ENCODE measurements at regions not wholly inside any gene's neighbourhood (a gene's known extent, or its start where the extent isn't known, plus 50 kb on each side); places are given as distances from the start of the nearest gene placed in this dataset.
A peak's percentile ranks its signal among the peaks of the same experiment; 100 is the strongest.

DNA sequence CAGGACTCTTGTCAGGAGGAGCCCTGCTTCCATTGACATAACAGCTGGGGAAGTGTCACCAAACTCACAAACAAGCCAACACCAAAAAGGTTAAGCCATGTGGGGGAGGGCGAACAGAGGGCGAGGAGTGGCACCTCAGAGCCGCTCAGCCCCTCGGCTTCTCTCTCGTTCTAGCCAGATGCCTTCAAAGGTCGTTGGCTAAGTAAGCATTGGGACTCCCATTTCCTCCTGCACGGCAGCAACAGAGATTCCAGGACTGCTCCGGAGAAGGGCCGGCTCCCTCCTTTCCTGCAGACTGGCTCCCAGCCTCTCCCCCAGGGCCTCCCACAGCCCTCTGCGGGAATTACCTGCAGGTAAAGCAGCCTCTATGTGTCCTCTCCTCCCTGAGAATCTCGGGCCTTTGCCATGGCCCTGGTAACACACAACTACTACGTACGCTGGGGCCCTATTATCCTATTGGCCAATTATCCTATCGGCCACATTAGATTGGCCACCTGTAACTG, 52.1 kb upstream of the RNU6ATAC start:
- Histone ChIP-seq H4K20me1 (ENCODE audit: insufficient read depth, low read length) (no peaks in the 10 kb centered on the region), H3K27me3 (ENCODE audit: low read depth, low read length) (no peaks in the 10 kb centered on the region), H3K4me3 (ENCODE audit: low read length) (no peak overlapping the region), H3K27ac (ENCODE audit: low read length) (no peak overlapping the region), H3K36me3 (replicated peaks; ENCODE audit: low read depth, low read length) (no peaks in the 10 kb centered on the region), H3K4me2 (ENCODE audit: low read length) (no peak overlapping the region), H3K79me2 (ENCODE audit: low read length) (no peaks in the 10 kb centered on the region), H3K4me1 (ENCODE audit: low read length) (peaks cover 14% of the 10 kb centered on the region), H3K9ac (ENCODE audit: low read length) (no peak overlapping the region), H3K9me3 (ENCODE audit: insufficient read depth, low read length) (no peaks in the 10 kb centered on the region), H2AFZ (ENCODE audit: low read depth, low read length) (no peak overlapping the region)
- TF ChIP-seq EZH2phosphoT487 (IDR thresholded peaks at IDR 0.05; ENCODE audit: low read depth): no peak
- TF ChIP-seq, protein P1, sequence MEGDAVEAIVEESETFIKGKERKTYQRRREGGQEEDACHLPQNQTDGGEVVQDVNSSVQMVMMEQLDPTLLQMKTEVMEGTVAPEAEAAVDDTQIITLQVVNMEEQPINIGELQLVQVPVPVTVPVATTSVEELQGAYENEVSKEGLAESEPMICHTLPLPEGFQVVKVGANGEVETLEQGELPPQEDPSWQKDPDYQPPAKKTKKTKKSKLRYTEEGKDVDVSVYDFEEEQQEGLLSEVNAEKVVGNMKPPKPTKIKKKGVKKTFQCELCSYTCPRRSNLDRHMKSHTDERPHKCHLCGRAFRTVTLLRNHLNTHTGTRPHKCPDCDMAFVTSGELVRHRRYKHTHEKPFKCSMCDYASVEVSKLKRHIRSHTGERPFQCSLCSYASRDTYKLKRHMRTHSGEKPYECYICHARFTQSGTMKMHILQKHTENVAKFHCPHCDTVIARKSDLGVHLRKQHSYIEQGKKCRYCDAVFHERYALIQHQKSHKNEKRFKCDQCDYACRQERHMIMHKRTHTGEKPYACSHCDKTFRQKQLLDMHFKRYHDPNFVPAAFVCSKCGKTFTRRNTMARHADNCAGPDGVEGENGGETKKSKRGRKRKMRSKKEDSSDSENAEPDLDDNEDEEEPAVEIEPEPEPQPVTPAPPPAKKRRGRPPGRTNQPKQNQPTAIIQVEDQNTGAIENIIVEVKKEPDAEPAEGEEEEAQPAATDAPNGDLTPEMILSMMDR (IDR thresholded peaks at IDR 0.05; ENCODE audit: low read depth, low read length): no peak

DNA sequence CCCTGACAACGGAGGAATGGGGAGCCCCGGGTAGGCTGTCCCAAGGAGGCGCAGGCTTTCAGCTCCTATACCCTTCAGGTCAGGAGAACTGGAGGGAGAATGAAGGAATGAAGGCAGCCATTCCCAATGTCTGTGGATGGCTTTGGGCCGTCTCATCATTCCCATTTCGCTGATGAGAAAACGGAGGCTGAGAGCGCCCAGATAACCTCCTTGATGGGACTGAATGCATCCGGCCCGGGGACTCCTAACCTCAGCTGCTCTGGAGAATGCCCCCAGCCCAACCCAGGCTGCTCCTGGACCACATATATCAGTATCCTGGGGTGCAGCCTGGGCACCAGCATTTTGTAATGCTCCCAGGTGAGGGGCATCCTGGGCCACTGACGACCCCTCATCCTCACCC, 52.6 kb upstream of the RNU6ATAC start:
- H3K27me3 ChIP-seq (ENCODE audit: low read depth, low read length): peaks cover 4% of the 10 kb centered on the region; the same call in 1 of the 2 replicates
- H3K4me1 ChIP-seq (ENCODE audit: low read length): peaks cover 14% of the 10 kb centered on the region
- H4K20me1 ChIP-seq (ENCODE audit: insufficient read depth, low read length): no peaks in the 10 kb centered on the region
- H2AFZ ChIP-seq (ENCODE audit: low read depth, low read length): no peak overlapping the region
- no peak overlapping the region for H3K4me2 ChIP-seq (ENCODE audit: low read length)
- H3K79me2 ChIP-seq (ENCODE audit: low read length): no peaks in the 10 kb centered on the region
- H3K27ac ChIP-seq (ENCODE audit: low read length): no peak overlapping the region
- no peak overlapping the region for H3K4me3 ChIP-seq (ENCODE audit: low read length)
- no peaks in the 10 kb centered on the region for H3K36me3 ChIP-seq (replicated peaks; ENCODE audit: low read depth, low read length)
- no peak overlapping the region for H3K9ac ChIP-seq (ENCODE audit: low read length)
- H3K9me3 ChIP-seq (ENCODE audit: insufficient read depth, low read length): no peaks in the 10 kb centered on the region
- TF ChIP-seq EZH2phosphoT487 (IDR thresholded peaks at IDR 0.05; ENCODE audit: low read depth): no peak
- TF ChIP-seq, protein P1 (IDR thresholded peaks at IDR 0.05; ENCODE audit: low read depth, low read length): no peak

DNA sequence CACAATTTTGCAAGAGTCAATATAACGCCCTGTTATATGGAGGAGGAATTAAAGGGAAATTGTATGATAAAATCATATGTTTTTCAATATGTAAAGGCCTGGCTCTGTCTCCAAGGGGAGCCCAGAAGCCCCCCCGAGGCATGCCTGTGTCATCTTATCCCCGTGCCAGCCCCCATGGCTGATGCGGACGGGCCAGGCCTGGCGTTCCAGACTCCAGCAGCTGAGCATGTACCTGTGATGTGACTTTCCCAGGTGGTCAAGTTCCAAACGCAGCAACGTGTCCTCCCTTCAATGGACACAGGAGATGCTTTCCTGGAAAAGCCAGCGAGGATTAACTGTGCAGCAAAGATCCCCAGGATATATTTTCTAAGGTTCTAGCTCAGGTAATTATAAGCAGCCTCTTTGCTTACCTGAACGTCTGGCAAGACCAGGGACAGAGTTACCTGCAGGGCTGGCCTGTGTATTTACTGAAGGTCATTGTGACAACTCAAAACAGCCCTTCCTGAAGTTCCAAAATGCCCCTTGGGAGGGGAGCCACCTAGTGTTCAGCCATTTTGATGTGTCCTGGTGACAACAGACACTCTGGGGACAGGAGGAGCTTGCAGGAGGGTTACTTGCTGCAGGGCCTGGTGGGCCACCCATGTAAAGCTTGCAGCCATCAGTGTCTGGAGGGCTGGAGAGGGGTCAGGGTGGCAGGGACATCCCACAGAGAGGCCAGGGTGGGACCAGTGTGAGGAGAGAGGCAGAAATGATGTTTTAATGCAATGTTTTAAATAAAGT, 53.3 kb upstream of the RNU6ATAC start:
- H3K4me2 ChIP-seq (ENCODE audit: low read length): no peak overlapping the region
- peaks cover 14% of the 10 kb centered on the region for H3K4me1 ChIP-seq (ENCODE audit: low read length)
- no peaks in the 10 kb centered on the region for H3K79me2 ChIP-seq (ENCODE audit: low read length)
- TF ChIP-seq, protein P1 (IDR thresholded peaks at IDR 0.05; ENCODE audit: low read depth, low read length): peak; percentile 54
- TF ChIP-seq EZH2phosphoT487 (IDR thresholded peaks at IDR 0.05; ENCODE audit: low read depth): no peak
- H3K27me3 ChIP-seq (ENCODE audit: low read depth, low read length): peaks cover 8% of the 10 kb centered on the region; the same call in 1 of the 2 replicates
- H3K9me3 ChIP-seq (ENCODE audit: insufficient read depth, low read length): no peaks in the 10 kb centered on the region
- H3K27ac ChIP-seq (ENCODE audit: low read length): no peak overlapping the region
- H2AFZ ChIP-seq (ENCODE audit: low read depth, low read length): no peak overlapping the region
- no peak overlapping the region for H3K9ac ChIP-seq (ENCODE audit: low read length)
- no peak overlapping the region for H3K4me3 ChIP-seq (ENCODE audit: low read length)
- H3K36me3 ChIP-seq (replicated peaks; ENCODE audit: low read depth, low read length): no peaks in the 10 kb centered on the region
- H4K20me1 ChIP-seq (ENCODE audit: insufficient read depth, low read length): no peaks in the 10 kb centered on the region

DNA sequence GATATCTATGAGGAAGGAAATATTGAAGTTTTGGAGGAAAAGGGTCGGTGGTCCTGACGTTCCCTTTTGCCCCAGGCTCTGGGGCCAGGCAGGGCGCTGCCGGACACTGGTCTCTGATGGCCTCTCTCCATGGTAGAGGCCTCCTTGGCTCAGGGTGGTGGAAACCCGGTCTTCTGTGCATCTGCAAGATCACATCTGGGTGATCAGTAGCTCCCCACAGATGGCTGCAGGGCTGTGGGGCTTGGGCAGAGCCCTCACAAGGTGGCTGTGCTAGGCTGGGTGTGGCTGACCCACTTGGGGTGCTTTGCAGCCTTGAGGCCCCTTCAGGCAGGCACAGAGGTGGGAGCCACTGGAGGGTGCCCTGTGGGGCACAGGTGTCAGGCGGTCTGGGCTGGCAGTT, 53.9 kb upstream of the RNU6ATAC start:
- H3K27ac ChIP-seq (ENCODE audit: low read length): no peak overlapping the region
- H3K9ac ChIP-seq (ENCODE audit: low read length): no peak overlapping the region
- no peaks in the 10 kb centered on the region for H4K20me1 ChIP-seq (ENCODE audit: insufficient read depth, low read length)
- H3K9me3 ChIP-seq (ENCODE audit: insufficient read depth, low read length): no peaks in the 10 kb centered on the region
- H3K36me3 ChIP-seq (replicated peaks; ENCODE audit: low read depth, low read length): no peaks in the 10 kb centered on the region
- H2AFZ ChIP-seq (ENCODE audit: low read depth, low read length): no peak overlapping the region
- H3K4me2 ChIP-seq (ENCODE audit: low read length): no peak overlapping the region
- no peak overlapping the region for H3K4me3 ChIP-seq (ENCODE audit: low read length)
- peaks cover 13% of the 10 kb centered on the region; the same call in 1 of the 2 replicates for H3K27me3 ChIP-seq (ENCODE audit: low read depth, low read length)
- H3K4me1 ChIP-seq (ENCODE audit: low read length): peaks cover 14% of the 10 kb centered on the region
- H3K79me2 ChIP-seq (ENCODE audit: low read length): no peaks in the 10 kb centered on the region
- TF ChIP-seq, protein P1 (IDR thresholded peaks at IDR 0.05; ENCODE audit: low read depth, low read length): no peak
- no peak for TF ChIP-seq EZH2phosphoT487 (IDR thresholded peaks at IDR 0.05; ENCODE audit: low read depth)
